Loucy (cell line): ENCODE measurements at regions not wholly inside any gene's neighbourhood (a gene's known extent, or its start where the extent isn't known, plus 50 kb on each side); places are given as distances from the start of the nearest gene placed in this dataset.
"Not testable (repeated sequence)": the region's sequence is repeated elsewhere in the genome, so short reads cannot be mapped to it uniquely, and the experiment has no call there.

Experiments
- H2AFZ ChIP-seq: fragments of 200-600 bp; sonication (generic); 2 replicates; pipeline ENCODE4 v1.6.0; 2016; ENCODE audit warnings: antibody characterized with exemption, mild to moderate bottlenecking, low read length, moderate library complexity
- H3F3A ChIP-seq: fragments of 200-600 bp; 2 replicates; pipeline ENCODE4 v1.6.0; 2016; ENCODE audit warnings: antibody characterized with exemption, low read depth, mild to moderate bottlenecking
- H3K27me3 ChIP-seq: fragments of 200-600 bp; sonication (generic); 2 replicates; pipeline ENCODE4 v1.6.1; 2014; ENCODE audit warnings: low read length, mild to moderate bottlenecking; ENCODE audit not compliant: insufficient read depth, poor library complexity, severe bottlenecking
- H3K36me3 ChIP-seq: fragments of 200-600 bp; sonication (generic); 2 replicates; pipeline ENCODE4 v1.6.1; 2016; ENCODE audit warnings: low read length; ENCODE audit not compliant: insufficient read depth
- H3K4me1 ChIP-seq: fragments of 200-600 bp; sonication (generic); 2 replicates; pipeline ENCODE4 v1.5.1; 2014; ENCODE audit warnings: low read length, mild to moderate bottlenecking; ENCODE audit not compliant: insufficient read depth, poor library complexity, severe bottlenecking
- H3K4me2 ChIP-seq: fragments of 200-600 bp; sonication (generic); 2 replicates; pipeline ENCODE4 v1.6.0; 2014; ENCODE audit warnings: antibody characterized with exemption, low read length, low read depth, mild to moderate bottlenecking; ENCODE audit not compliant: poor library complexity, severe bottlenecking
- H3K4me3 ChIP-seq: fragments of 200-600 bp; sonication (generic); 2 replicates; pipeline ENCODE4 v1.5.1; 2014; ENCODE audit warnings: low read length, mild to moderate bottlenecking, mixed read lengths; ENCODE audit not compliant: poor library complexity, severe bottlenecking
- H3K79me2 ChIP-seq: fragments of 200-600 bp; sonication (generic); 2 replicates; pipeline ENCODE4 v1.6.1; 2014; ENCODE audit warnings: low read length; ENCODE audit not compliant: insufficient read depth
- H3K9ac ChIP-seq: fragments of 200-600 bp; sonication (generic); 2 replicates; pipeline ENCODE4 v1.6.0; 2014; ENCODE audit warnings: mild to moderate bottlenecking, low read depth, low read length, moderate library complexity; ENCODE audit not compliant: poor library complexity, severe bottlenecking
- H3K9me2 ChIP-seq: fragments of 200-600 bp; sonication (generic); replicated peaks from 2 replicates; pipeline ENCODE4 v1.6.1; 2016; ENCODE audit warnings: low read depth, low read length, mixed read lengths
- H3K9me3 ChIP-seq: fragments of 200-600 bp; sonication (generic); 2 replicates; pipeline ENCODE4 v1.6.1; 2014; ENCODE audit warnings: mild to moderate bottlenecking, antibody characterized with exemption, low read length, low read depth; ENCODE audit not compliant: insufficient read depth
- H4K20me1 ChIP-seq: fragments of 200-600 bp; sonication (generic); 2 replicates; pipeline ENCODE4 v1.6.0; 2014; ENCODE audit warnings: antibody characterized with exemption, low read length, mild to moderate bottlenecking; ENCODE audit not compliant: insufficient read depth, poor library complexity, severe bottlenecking

DNA sequence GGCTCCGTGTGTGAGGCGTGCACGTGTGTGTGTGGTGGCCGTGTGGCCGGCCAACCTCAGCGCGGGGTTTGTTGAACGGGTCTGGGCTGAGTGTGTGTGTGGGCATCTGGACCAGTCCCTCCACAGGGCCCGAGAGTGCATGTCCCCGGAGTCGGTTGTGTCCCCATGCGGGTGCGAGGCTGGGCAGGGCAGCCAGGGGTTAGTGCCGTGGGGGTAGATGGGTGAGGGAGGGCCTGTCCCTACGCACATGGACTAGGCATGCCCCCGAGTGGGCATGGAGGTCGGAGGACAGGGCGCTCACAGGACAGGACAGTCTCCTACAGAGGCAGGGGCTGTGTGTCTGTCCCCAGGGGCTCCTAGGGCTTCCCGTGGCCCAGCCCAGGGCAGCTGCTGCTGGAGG lies 116.1 kb downstream of the TMEM121 start:
- H3K9me3 ChIP-seq, H3K4me3 ChIP-seq, H3F3A ChIP-seq, H3K9me2 ChIP-seq, H4K20me1 ChIP-seq, H3K4me1 ChIP-seq, H3K27me3 ChIP-seq, H3K4me2 ChIP-seq, H3K79me2 ChIP-seq, H3K36me3 ChIP-seq, H2AFZ ChIP-seq, H3K9ac ChIP-seq: not testable (repeated sequence)

GRCh38 chr14:105643406-105644052 lies 117.1 kb downstream of the TMEM121 start:
- H3K9ac ChIP-seq, H3K79me2 ChIP-seq, H3K9me2 ChIP-seq, H3K4me3 ChIP-seq, H4K20me1 ChIP-seq, H2AFZ ChIP-seq, H3K9me3 ChIP-seq, H3K4me1 ChIP-seq, H3K27me3 ChIP-seq, H3K4me2 ChIP-seq, H3F3A ChIP-seq, H3K36me3 ChIP-seq: not testable (repeated sequence)

GRCh38 chr14:105644053-105644435 lies 117.7 kb downstream of the TMEM121 start:
- H3K36me3 ChIP-seq, H3K9me2 ChIP-seq, H3K9me3 ChIP-seq, H3F3A ChIP-seq, H3K9ac ChIP-seq, H2AFZ ChIP-seq, H3K4me1 ChIP-seq, H3K4me2 ChIP-seq, H3K79me2 ChIP-seq, H4K20me1 ChIP-seq, H3K27me3 ChIP-seq, H3K4me3 ChIP-seq: not testable (repeated sequence)

GRCh38 chr14:105644457-105644856 lies 118.1 kb downstream of the TMEM121 start:
- H3K79me2 ChIP-seq, result not testable (repeated sequence)

GRCh38 chr14:105644891-105645290 lies 118.5 kb downstream of the TMEM121 start:
- not testable (repeated sequence) for H3K4me1 ChIP-seq, H3K9me2 ChIP-seq, H3K9ac ChIP-seq, H3K9me3 ChIP-seq, H3K27me3 ChIP-seq, H3K4me3 ChIP-seq, H3K79me2 ChIP-seq, H3F3A ChIP-seq, H2AFZ ChIP-seq, H3K36me3 ChIP-seq, H4K20me1 ChIP-seq, H3K4me2 ChIP-seq

More at GRCh38 chr14:105644457-105644856, 118.1 kb downstream of the TMEM121 start:
- not testable (repeated sequence) for H3K9me2 ChIP-seq, H3K27me3 ChIP-seq, H3K9me3 ChIP-seq, H4K20me1 ChIP-seq, H3F3A ChIP-seq, H3K4me2 ChIP-seq, H3K4me1 ChIP-seq, H3K36me3 ChIP-seq, H3K9ac ChIP-seq, H2AFZ ChIP-seq, H3K4me3 ChIP-seq

DNA sequence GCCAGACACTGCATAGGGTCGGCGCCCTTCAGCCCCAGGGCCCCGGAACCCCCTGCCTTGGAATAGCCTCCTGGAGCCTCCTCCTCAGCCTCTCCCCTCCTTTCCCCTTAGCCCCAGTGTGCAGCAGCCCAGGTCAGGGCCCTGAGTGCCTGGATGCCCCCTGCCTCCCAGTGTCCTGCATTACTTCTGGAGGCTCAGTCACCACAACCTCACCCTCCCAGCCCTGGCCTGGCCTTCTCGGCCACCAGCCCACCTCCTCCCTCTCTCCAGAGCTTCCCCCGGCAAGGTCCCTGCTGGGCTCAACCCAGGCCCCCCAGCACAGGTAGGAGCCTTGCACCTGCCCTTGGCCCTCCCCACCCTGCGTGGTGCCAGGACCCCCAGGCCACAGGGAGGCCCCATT lies 119.0 kb downstream of the TMEM121 start:
- H3K9ac ChIP-seq, H3K79me2 ChIP-seq, H3K27me3 ChIP-seq, H3K9me3 ChIP-seq, H3K9me2 ChIP-seq, H3K4me3 ChIP-seq, H4K20me1 ChIP-seq, H2AFZ ChIP-seq, H3K36me3 ChIP-seq, H3F3A ChIP-seq, H3K4me2 ChIP-seq, H3K4me1 ChIP-seq: not testable (repeated sequence)
